SK-N-SH (cell line): ENCODE measurements at regions not wholly inside any gene's neighbourhood (a gene's known extent, or its start where the extent isn't known, plus 50 kb on each side); places are given as distances from the start of the nearest gene placed in this dataset.

Experiments used
- CTCF ChIP-seq: fragments of 200-600 bp; sonication (generic); IDR thresholded peaks from 2 replicates; pipeline ENCODE4 v1.6.1; 2017; ENCODE audit warnings: antibody characterized with exemption, mild to moderate bottlenecking, moderate library complexity
- EP300 ChIP-seq, 2 experiments: IDR thresholded peaks; 2 replicates each; pipeline versions ENCODE4 v1.4.0 to v1.6.1; 2012; ENCODE audit warnings: borderline replicate concordance in 1 of 2, low read depth in 1 of 2, low read length in 1 of 2
- EZH2phosphoT487 ChIP-seq: fragments of 200-600 bp; sonication (generic); IDR thresholded peaks from 2 replicates; pipeline ENCODE4 v1.6.1; 2017; ENCODE audit warnings: low read depth, mixed run types, mild to moderate bottlenecking, antibody characterized with exemption, moderate library complexity, borderline replicate concordance
- GABPA ChIP-seq: IDR thresholded peaks from 2 replicates; pipeline ENCODE4 v1.4.0; 2012; ENCODE audit warnings: low read depth, mild to moderate bottlenecking
- MAX ChIP-seq: IDR thresholded peaks from 2 replicates; pipeline ENCODE4 v1.4.0; 2012; ENCODE audit warnings: low read depth
- NFIC ChIP-seq: IDR thresholded peaks from 2 replicates; pipeline ENCODE4 v1.4.0; 2012; ENCODE audit warnings: borderline replicate concordance
- NRF1 ChIP-seq: IDR thresholded peaks from 2 replicates; pipeline ENCODE4 v1.6.1; 2012; ENCODE audit warnings: low read depth, mild to moderate bottlenecking, low read length
- POLR2AphosphoS5 ChIP-seq: IDR thresholded peaks from 2 replicates; pipeline ENCODE4 v1.6.1; 2012; ENCODE audit warnings: low read depth, low read length
- REST ChIP-seq: IDR thresholded peaks from 2 replicates; pipeline ENCODE4 v1.6.1; 2012; ENCODE audit warnings: mild to moderate bottlenecking, low read depth, low read length, moderate library complexity
- RFX5 ChIP-seq: IDR thresholded peaks from 2 replicates; pipeline ENCODE4 v1.6.1; 2012; ENCODE audit warnings: mild to moderate bottlenecking, improper control_type of control experiment, low read length
- SIN3A ChIP-seq: IDR thresholded peaks from 2 replicates; pipeline ENCODE4 v1.6.1; 2012; ENCODE audit warnings: low read depth, mild to moderate bottlenecking, low read length, moderate library complexity, borderline replicate concordance
- SMC3 ChIP-seq: IDR thresholded peaks from 2 replicates; pipeline ENCODE4 v1.6.1; 2012; ENCODE audit warnings: low read depth, low read length, improper control_type of control experiment
- TAF1 ChIP-seq: IDR thresholded peaks from 2 replicates; pipeline ENCODE4 v1.6.1; 2012; ENCODE audit warnings: low read depth, mild to moderate bottlenecking, low read length, moderate library complexity, borderline replicate concordance
- USF1 ChIP-seq: IDR thresholded peaks from 2 replicates; pipeline ENCODE4 v1.4.0; 2012; ENCODE audit warnings: low read depth, borderline replicate concordance

- TF ChIP-seq REST (no peak), CTCF (no peak), TAF1 (no peak), GABPA (no peak), MAX (no peak), EZH2phosphoT487 (no peak), RFX5 (no peak), POLR2AphosphoS5 (no peak), EP300 (IDR thresholded peaks at IDR 0.05; ENCODE audit: borderline replicate concordance in 1 of 2, low read depth in 1 of 2, low read length in 1 of 2) (no peak), NFIC (no peak), USF1 (no peak), SMC3 (no peak), SIN3A (no peak), NRF1 (no peak)
Measured at GRCh38 chr4:119731778-119732177, 103.2 kb upstream of the PDE5A start.
